ENCODE measurements at regions not wholly inside any gene's neighbourhood (a gene's known extent, or its start where the extent isn't known, plus 50 kb on each side); places are given as distances from the start of the nearest gene placed in this dataset.

- TF ChIP-seq ZFP30 (CRISPR knock-in tag; IDR thresholded peaks at IDR 0.05): no peak
- TF ChIP-seq GLIS3 (CRISPR knock-in tag; IDR thresholded peaks at IDR 0.05): no peak
- no peak for TF ChIP-seq CSDC2 (CRISPR knock-in tag; IDR thresholded peaks at IDR 0.05)
- no peak for TF ChIP-seq OSR1 (CRISPR knock-in tag; IDR thresholded peaks at IDR 0.05)
- no peak for TF ChIP-seq CREB5 (CRISPR knock-in tag; IDR thresholded peaks at IDR 0.05; ENCODE audit: low read depth)
- TF ChIP-seq TSHZ2 (CRISPR knock-in tag; IDR thresholded peaks at IDR 0.05): no peak
- no peak for TF ChIP-seq ESRRG (CRISPR knock-in tag; IDR thresholded peaks at IDR 0.05)
- no peak for TF ChIP-seq ZC3H10 (CRISPR knock-in tag; IDR thresholded peaks at IDR 0.05)
- TF ChIP-seq CSRNP3 (CRISPR knock-in tag; IDR thresholded peaks at IDR 0.05): no peak
- no peak for TF ChIP-seq POU6F1 (CRISPR knock-in tag; IDR thresholded peaks at IDR 0.05; ENCODE audit: borderline replicate concordance, low read depth)
- no peak for TF ChIP-seq PPARA (CRISPR knock-in tag; IDR thresholded peaks at IDR 0.05; ENCODE audit: borderline replicate concordance)
- no peak for TF ChIP-seq ZNF70 (CRISPR knock-in tag; IDR thresholded peaks at IDR 0.05)
- no peak for ATAC-seq
These were observed 343.9 kb upstream of the NOCT start for GRCh38 chr4:138671606-138672084.

- ATAC-seq: no peak
- TF ChIP-seq ZNF8 (CRISPR knock-in tag; IDR thresholded peaks at IDR 0.05) (no peak), RARB (CRISPR knock-in tag; IDR thresholded peaks at IDR 0.05) (no peak), SNAI2 (CRISPR knock-in tag; IDR thresholded peaks at IDR 0.05) (no peak), CSRNP3 (CRISPR knock-in tag; IDR thresholded peaks at IDR 0.05) (no peak)
These were observed 344.5 kb upstream of the NOCT start for GRCh38 chr4:138671106-138671505.

GRCh38 chr4:138670681-138671080 is 344.9 kb upstream of the NOCT start:
- no peak for TF ChIP-seq PPARA (CRISPR knock-in tag; IDR thresholded peaks at IDR 0.05; ENCODE audit: borderline replicate concordance)

GRCh38 chr4:138669479-138670315 is 345.9 kb upstream of the NOCT start:
- no peak for ATAC-seq
- no peak for TF ChIP-seq OSR1 (CRISPR knock-in tag; IDR thresholded peaks at IDR 0.05)
- TF ChIP-seq PPARA (CRISPR knock-in tag; IDR thresholded peaks at IDR 0.05; ENCODE audit: borderline replicate concordance): no peak
- no peak for TF ChIP-seq SNAI2 (CRISPR knock-in tag; IDR thresholded peaks at IDR 0.05)
- TF ChIP-seq ISL1 (CRISPR knock-in tag; IDR thresholded peaks at IDR 0.05): no peak
- TF ChIP-seq ZNF565 (CRISPR knock-in tag; conservative IDR thresholded peaks at IDR 0.05; ENCODE audit: low read depth): no peak
- no peak for TF ChIP-seq CREB5 (CRISPR knock-in tag; IDR thresholded peaks at IDR 0.05; ENCODE audit: low read depth)
- TF ChIP-seq GLIS3 (CRISPR knock-in tag; IDR thresholded peaks at IDR 0.05): no peak
- TF ChIP-seq CSRNP3 (CRISPR knock-in tag; IDR thresholded peaks at IDR 0.05): no peak
- TF ChIP-seq ZNF8 (CRISPR knock-in tag; IDR thresholded peaks at IDR 0.05): no peak
- TF ChIP-seq ZFP30 (CRISPR knock-in tag; IDR thresholded peaks at IDR 0.05): no peak
- no peak for TF ChIP-seq BACH2 (CRISPR knock-in tag; IDR thresholded peaks at IDR 0.05; ENCODE audit: borderline replicate concordance)
- TF ChIP-seq ZNF70 (CRISPR knock-in tag; IDR thresholded peaks at IDR 0.05): no peak
- TF ChIP-seq ESRRG (CRISPR knock-in tag; IDR thresholded peaks at IDR 0.05): no peak
- TF ChIP-seq RARB (CRISPR knock-in tag; IDR thresholded peaks at IDR 0.05): no peak
- no peak for TF ChIP-seq CSDC2 (CRISPR knock-in tag; IDR thresholded peaks at IDR 0.05)
- no peak for TF ChIP-seq TCF4 (CRISPR knock-in tag; IDR thresholded peaks at IDR 0.05; ENCODE audit: borderline replicate concordance)

More at GRCh38 chr4:138670681-138671080, 344.9 kb upstream of the NOCT start:
- no peak for ATAC-seq

Data from SK-N-SH treated with all-trans-retinoic acid at 6 μM for 48 hours (cell line).